NT2/D1 (cell line): ENCODE measurements at regions not wholly inside any gene's neighbourhood (a gene's known extent, or its start where the extent isn't known, plus 50 kb on each side); places are given as distances from the start of the nearest gene placed in this dataset.

Experiments used
- SUZ12 ChIP-seq: IDR thresholded peaks from 2 replicates; pipeline ENCODE4 v1.6.1; 2011; ENCODE audit not compliant: insufficient read length, insufficient read depth; ENCODE audit errors: extremely low read depth
- YY1 ChIP-seq: IDR thresholded peaks from 2 replicates; pipeline ENCODE4 v1.6.1; 2011; ENCODE audit not compliant: insufficient read length, insufficient read depth
- ZNF274 ChIP-seq: IDR thresholded peaks from 2 replicates; pipeline ENCODE4 v1.6.1; 2011; ENCODE audit warnings: mild to moderate bottlenecking, low read depth, low read length

- TF ChIP-seq SUZ12 = no peak
- no peak for TF ChIP-seq YY1
- no peak for TF ChIP-seq ZNF274
Measured at GRCh38 chr6:110041830-110042229, 63.7 kb downstream of the GPR6 start.
